Coronary artery (tissue), 2 donors: ENCODE measurements at regions not wholly inside any gene's neighbourhood (a gene's known extent, or its start where the extent isn't known, plus 50 kb on each side); places are given as distances from the start of the nearest gene placed in this dataset.
"Not testable (repeated sequence)": the region's sequence is repeated elsewhere in the genome, so short reads cannot be mapped to it uniquely, and the experiment has no call there.

ENCODE experiments used
- DNase-seq: peaks from one replicate; pipeline ENCODE4 v3.0.0-alpha.2; 2017; ENCODE audit warnings: low spot score
- H3K27ac ChIP-seq, 2 donors: fragments of 200-600 bp; sonication (generic); one replicate each; pipeline ENCODE4 v1.5.1; 2016 to 2019
- H3K4me3 ChIP-seq: fragments of 200-600 bp; sonication (generic); 2 replicates; pipeline ENCODE4 v1.5.1; 2016; ENCODE audit warnings: mild to moderate bottlenecking, moderate library complexity
- TF ChIP-seq, protein P1 (sequence below): fragments of 200-600 bp; sonication (generic); IDR thresholded peaks from one replicate; pipeline ENCODE4 v1.5.1; 2019; ENCODE audit warnings: antibody characterized with exemption

- TF ChIP-seq, protein P1, sequence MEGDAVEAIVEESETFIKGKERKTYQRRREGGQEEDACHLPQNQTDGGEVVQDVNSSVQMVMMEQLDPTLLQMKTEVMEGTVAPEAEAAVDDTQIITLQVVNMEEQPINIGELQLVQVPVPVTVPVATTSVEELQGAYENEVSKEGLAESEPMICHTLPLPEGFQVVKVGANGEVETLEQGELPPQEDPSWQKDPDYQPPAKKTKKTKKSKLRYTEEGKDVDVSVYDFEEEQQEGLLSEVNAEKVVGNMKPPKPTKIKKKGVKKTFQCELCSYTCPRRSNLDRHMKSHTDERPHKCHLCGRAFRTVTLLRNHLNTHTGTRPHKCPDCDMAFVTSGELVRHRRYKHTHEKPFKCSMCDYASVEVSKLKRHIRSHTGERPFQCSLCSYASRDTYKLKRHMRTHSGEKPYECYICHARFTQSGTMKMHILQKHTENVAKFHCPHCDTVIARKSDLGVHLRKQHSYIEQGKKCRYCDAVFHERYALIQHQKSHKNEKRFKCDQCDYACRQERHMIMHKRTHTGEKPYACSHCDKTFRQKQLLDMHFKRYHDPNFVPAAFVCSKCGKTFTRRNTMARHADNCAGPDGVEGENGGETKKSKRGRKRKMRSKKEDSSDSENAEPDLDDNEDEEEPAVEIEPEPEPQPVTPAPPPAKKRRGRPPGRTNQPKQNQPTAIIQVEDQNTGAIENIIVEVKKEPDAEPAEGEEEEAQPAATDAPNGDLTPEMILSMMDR: no peak
- DNase-seq: no peak
Measured at GRCh38 chr3:198096015-198096414, 136.0 kb downstream of the LMLN start.

DNA sequence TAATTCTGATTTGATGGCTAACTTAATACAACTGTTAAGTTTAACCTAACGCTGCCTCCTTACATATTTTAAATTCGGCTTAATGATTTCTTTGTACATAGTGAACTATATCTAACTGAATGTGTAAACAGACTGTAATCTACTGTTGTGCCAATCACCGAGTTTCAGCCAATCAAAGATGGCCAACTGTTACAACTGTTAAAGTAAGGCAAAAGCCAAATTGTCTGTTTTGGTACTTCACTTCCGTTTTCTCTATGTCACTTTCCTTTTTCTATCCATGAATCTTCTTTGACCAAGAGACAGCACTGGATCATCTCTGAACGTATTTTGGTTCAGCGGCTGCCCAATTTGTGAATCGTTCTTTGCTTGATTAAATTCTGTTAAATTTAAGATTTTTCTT is 137.0 kb downstream of the LMLN start:
- TF ChIP-seq, protein P1: no peak

More at GRCh38 chr3:198096015-198096414, 136.0 kb downstream of the LMLN start:
- Histone ChIP-seq H3K4me3 (no peak overlapping the region), H3K27ac (no peak overlapping the region)

DNA sequence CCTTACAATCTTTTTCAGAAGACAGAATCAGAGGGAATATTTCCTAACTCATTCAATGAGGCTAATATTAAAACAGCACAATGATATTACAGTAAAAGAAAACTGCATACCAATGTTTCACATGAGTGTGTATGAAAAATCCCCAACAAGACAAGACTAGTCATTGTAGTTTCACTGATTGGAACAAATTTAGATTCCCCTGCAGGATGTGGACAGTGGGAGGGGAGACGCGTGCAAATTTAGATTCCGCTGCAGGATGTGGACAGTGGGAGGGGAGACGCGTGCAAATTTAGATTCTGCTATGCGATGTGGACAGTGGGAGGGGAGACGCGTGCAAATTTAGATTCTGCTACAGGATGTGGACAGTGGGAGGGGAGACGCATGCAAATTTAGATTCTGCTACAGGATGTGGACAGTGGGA is 138.7 kb downstream of the LMLN start:
- H3K27ac ChIP-seq, DNase-seq, H3K4me3 ChIP-seq: not testable (repeated sequence)

More for the DNA sequence above, 137.0 kb downstream of the LMLN start:
- no peak overlapping the region for H3K4me3 ChIP-seq
- H3K27ac ChIP-seq: no peak overlapping the region
- no peak for DNase-seq

DNA sequence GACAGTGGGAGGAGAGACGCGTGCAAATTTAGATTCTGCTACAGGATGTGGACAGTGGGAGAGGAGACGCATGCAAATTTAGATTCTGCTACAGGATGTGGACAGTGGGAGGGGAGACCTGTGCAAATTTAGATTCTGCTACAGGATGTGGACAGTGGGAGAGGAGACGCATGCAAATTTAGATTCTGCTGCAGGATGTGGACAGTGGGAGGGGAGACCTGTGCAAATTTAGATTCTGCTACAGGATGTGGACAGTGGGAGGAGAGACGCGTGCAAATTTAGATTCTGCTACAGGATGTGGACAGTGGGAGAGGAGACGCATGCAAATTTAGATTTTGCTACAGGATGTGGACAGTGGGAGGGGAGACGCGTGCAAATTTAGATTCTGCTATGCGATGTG is 143.1 kb downstream of the LMLN start:
- not testable (repeated sequence) for H3K27ac ChIP-seq, H3K4me3 ChIP-seq, DNase-seq

DNA sequence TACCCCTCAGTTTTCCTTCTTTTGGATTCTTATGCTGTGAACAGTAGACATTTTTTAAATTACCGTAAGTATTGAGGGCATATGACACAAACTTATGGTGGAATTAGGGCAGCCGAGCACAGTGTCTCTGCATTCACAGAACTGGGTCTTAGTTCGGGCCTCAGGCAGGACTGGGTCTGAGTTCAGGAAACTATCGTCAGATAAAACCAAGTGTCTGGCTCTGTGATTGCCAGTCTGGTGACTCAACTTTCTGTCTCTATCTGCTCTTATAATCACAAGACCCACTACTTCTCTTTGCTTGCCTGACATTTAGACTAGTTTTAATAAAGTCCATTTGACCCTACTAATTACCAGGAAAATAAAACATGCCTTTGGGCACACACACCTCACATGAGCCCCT is 146.2 kb downstream of the LMLN start:
- H3K4me3 ChIP-seq: no peak overlapping the region
- no peak overlapping the region for H3K27ac ChIP-seq
- TF ChIP-seq, protein P1: no peak
- no peak for DNase-seq

GRCh38 chr3:198107840-198108734 is 148.1 kb downstream of the LMLN start:
- no peak overlapping the region for H3K27ac ChIP-seq
- TF ChIP-seq, protein P1: no peak
- no peak for DNase-seq
- H3K4me3 ChIP-seq: no peak overlapping the region

GRCh38 chr3:198109883-198110282 is 149.9 kb downstream of the LMLN start:
- no peak overlapping the region for H3K27ac ChIP-seq
- no peak for DNase-seq

DNA sequence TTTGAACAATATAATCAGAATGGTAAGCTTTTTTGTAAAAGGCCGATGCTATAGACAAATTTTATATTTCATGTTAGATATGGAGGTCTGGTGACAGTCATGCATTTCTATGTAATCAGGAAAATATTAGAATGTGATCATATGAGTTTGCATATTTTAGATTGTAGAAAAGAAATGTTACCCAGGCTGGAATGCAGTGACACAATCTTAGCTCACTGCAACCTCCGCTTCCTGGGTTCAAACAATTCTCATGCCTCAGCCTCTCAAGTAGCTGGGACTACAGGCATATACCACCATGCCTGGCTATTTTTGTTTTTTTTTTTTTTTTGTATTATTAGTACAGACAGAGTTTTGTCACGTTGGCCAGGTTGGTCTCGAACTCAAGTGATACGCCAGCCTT is 152.0 kb downstream of the LMLN start:
- TF ChIP-seq, protein P1: no peak
- Histone ChIP-seq H3K27ac (no peak overlapping the region), H3K4me3 (no peak overlapping the region)
- DNase-seq: no peak

More at GRCh38 chr3:198109883-198110282, 149.9 kb downstream of the LMLN start:
- TF ChIP-seq, protein P1: no peak
- no peak overlapping the region for H3K4me3 ChIP-seq
